ENCODE measurements at regions not wholly inside any gene's neighbourhood (a gene's known extent, or its start where the extent isn't known, plus 50 kb on each side); places are given as distances from the start of the nearest gene placed in this dataset.

GRCh38 chr6:9405369-9405768 lies 970.0 kb upstream of the SLC35B3 start:
- H3K4me1 ChIP-seq (ENCODE audit: control insufficient read depth, insufficient read depth, low read length): peaks cover 6% of the 10 kb centered on the region
- no peaks in the 10 kb centered on the region for H3K36me3 ChIP-seq (ENCODE audit: control insufficient read depth, insufficient read depth, low read length, severe bottlenecking)
- no peak overlapping the region for H3K9ac ChIP-seq (ENCODE audit: low read length)
- no peak overlapping the region for H3K4me3 ChIP-seq (ENCODE audit: low read length)
- no peaks in the 10 kb centered on the region for H3K27me3 ChIP-seq (replicated peaks; ENCODE audit: control insufficient read depth, insufficient read depth, low read length)
- H3K9me3 ChIP-seq (ENCODE audit: control insufficient read depth, low read length): no peaks in the 10 kb centered on the region
- DNase-seq (ENCODE audit: low read depth): peak; percentile 35

- H3K4me1 ChIP-seq (ENCODE audit: control insufficient read depth, insufficient read depth, low read length): peaks cover 6% of the 10 kb centered on the region
Observed at GRCh38 chr6:9404351-9405146, 969.2 kb upstream of the SLC35B3 start.

DNA sequence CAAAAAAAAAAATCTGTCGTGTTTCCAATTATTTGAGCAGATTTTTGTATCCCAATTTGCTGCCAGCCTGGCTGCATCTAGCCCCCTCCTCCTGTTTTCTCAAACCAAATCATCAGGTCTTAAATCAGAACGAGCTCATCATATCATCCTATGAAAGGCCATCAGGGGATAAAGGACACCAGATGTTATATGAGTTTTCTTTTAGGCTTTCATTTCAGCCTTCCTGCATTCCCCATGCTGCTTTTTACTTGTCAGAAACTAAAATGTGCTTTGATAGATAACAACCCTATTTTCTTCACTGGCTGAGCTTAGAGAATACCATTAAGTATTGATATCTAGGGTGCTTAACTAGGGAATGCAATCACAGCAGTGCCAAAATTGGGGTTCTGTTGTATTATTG lies 968.4 kb upstream of the SLC35B3 start:
- DNase-seq (ENCODE audit: low read depth): no peak
- Histone ChIP-seq H3K4me3 (ENCODE audit: low read length) (no peak overlapping the region), H3K27me3 (replicated peaks; ENCODE audit: control insufficient read depth, insufficient read depth, low read length) (no peaks in the 10 kb centered on the region), H3K36me3 (ENCODE audit: control insufficient read depth, insufficient read depth, low read length, severe bottlenecking) (no peaks in the 10 kb centered on the region), H3K9me3 (ENCODE audit: control insufficient read depth, low read length) (no peaks in the 10 kb centered on the region), H3K9ac (ENCODE audit: low read length) (no peak overlapping the region), H3K4me1 (ENCODE audit: control insufficient read depth, insufficient read depth, low read length) (peaks cover 6% of the 10 kb centered on the region)

More at GRCh38 chr6:9404351-9405146, 969.2 kb upstream of the SLC35B3 start:
- H3K9ac ChIP-seq (ENCODE audit: low read length): no peak overlapping the region
- H3K36me3 ChIP-seq (ENCODE audit: control insufficient read depth, insufficient read depth, low read length, severe bottlenecking): no peaks in the 10 kb centered on the region
- H3K9me3 ChIP-seq (ENCODE audit: control insufficient read depth, low read length): no peaks in the 10 kb centered on the region
- peak; percentile 4 for DNase-seq (ENCODE audit: low read depth)
- H3K27me3 ChIP-seq (replicated peaks; ENCODE audit: control insufficient read depth, insufficient read depth, low read length): no peaks in the 10 kb centered on the region
- no peak overlapping the region for H3K4me3 ChIP-seq (ENCODE audit: low read length)

GRCh38 chr6:9401960-9402359 lies 966.6 kb upstream of the SLC35B3 start:
- Histone ChIP-seq H3K27me3 (replicated peaks; ENCODE audit: control insufficient read depth, insufficient read depth, low read length) (no peaks in the 10 kb centered on the region), H3K4me3 (ENCODE audit: low read length) (no peak overlapping the region), H3K4me1 (ENCODE audit: control insufficient read depth, insufficient read depth, low read length) (peaks cover 6% of the 10 kb centered on the region), H3K9ac (ENCODE audit: low read length) (no peak overlapping the region), H3K36me3 (ENCODE audit: control insufficient read depth, insufficient read depth, low read length, severe bottlenecking) (no peaks in the 10 kb centered on the region), H3K9me3 (ENCODE audit: control insufficient read depth, low read length) (no peaks in the 10 kb centered on the region)
- DNase-seq (ENCODE audit: low read depth): peak; percentile 30

DNA sequence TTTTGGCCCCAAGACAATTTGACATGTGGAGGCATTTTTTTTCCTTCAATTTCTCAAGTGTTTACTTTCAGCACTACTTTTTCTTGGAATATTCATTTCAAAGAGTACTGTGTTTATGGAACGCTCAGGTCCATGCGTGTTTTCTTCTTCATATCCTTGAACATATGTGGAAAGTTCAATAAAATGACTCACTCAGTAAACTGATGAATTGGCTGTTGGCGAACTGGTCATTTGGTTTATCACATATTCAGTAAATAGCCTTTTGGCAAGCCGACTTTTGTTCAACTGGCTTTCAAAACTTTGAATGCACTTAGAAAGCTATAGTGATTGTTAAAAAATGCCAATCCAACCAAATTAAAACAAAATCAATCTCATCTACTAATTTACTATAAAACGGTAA lies 964.6 kb upstream of the SLC35B3 start:
- DNase-seq (ENCODE audit: low read depth): no peak
- no peaks in the 10 kb centered on the region for H3K27me3 ChIP-seq (replicated peaks; ENCODE audit: control insufficient read depth, insufficient read depth, low read length)
- no peak overlapping the region for H3K9ac ChIP-seq (ENCODE audit: low read length)
- no peaks in the 10 kb centered on the region for H3K9me3 ChIP-seq (ENCODE audit: control insufficient read depth, low read length)
- H3K4me1 ChIP-seq (ENCODE audit: control insufficient read depth, insufficient read depth, low read length): peaks cover 6% of the 10 kb centered on the region
- H3K36me3 ChIP-seq (ENCODE audit: control insufficient read depth, insufficient read depth, low read length, severe bottlenecking): no peaks in the 10 kb centered on the region
- H3K4me3 ChIP-seq (ENCODE audit: low read length): no peak overlapping the region

DNA sequence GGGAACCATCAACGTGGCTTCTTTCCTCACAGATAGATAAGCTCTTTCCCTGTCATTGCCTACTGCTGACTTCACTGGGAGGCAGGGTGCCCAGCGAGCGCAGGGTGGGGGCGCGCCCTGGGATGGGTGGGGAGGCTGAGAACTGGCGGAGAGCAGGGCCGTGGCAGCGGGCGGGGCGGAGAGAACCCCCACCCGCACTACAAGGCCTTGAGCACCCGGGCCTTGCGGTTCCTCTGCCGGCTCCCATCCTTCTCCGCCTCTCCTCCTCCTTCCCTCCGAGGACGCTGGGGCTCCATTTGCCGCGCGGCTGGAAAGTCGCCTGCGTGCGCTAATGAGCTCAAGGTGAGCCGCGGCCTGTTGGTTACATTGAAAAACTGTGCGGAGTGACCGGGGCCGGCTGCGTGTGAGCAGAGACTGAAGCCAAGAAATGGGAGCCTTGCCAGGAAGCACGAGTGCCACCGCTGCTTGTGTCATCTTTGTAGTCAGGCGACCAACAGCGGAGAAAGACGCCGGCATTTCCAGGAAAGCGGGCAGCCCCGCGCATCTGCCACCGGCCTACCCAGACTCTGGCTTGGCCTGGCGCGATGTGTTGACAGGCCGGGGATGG lies 963.5 kb upstream of the SLC35B3 start:
- DNase-seq (ENCODE audit: low read depth): no peak
- Histone ChIP-seq H3K9me3 (ENCODE audit: control insufficient read depth, low read length) (no peaks in the 10 kb centered on the region), H3K27me3 (replicated peaks; ENCODE audit: control insufficient read depth, insufficient read depth, low read length) (no peaks in the 10 kb centered on the region), H3K4me3 (ENCODE audit: low read length) (no peak overlapping the region), H3K4me1 (ENCODE audit: control insufficient read depth, insufficient read depth, low read length) (no peaks in the 10 kb centered on the region), H3K36me3 (ENCODE audit: control insufficient read depth, insufficient read depth, low read length, severe bottlenecking) (no peaks in the 10 kb centered on the region), H3K9ac (ENCODE audit: low read length) (no peak overlapping the region)

DNA sequence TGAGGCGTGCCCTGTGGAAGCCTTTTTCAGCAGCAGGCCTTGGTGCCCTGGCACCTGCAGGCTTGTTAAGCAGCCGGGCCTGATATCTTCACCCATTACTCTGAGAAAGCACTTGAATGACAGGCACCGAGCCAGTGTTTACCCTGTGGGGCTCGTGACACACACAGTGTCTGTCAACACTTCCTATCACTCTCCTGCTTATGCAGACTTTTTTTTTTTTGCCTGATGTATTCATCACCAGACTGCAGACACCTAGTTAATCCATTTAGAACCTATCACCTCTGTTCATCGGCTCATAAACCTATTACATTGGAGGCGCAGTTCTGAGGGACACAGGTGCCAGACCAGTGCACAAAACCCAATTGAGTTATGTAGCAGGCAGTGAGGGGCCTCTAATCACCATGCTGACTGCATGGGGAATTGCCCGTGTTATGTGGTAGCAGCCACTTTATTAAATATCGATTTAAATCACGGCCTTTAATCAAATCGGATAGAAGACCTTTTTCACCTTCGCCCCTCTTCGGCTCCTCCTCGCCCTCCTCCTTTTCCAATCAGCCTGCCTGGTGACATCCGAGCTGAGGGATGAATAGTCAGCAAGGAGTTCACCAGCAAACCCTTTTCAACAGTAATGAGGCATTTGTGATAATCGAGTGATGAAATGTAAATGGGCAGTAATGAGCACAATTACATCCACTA lies 962.9 kb upstream of the SLC35B3 start:
- no peak overlapping the region for H3K9ac ChIP-seq (ENCODE audit: low read length)
- no peak for DNase-seq (ENCODE audit: low read depth)

GRCh38 chr6:9388596-9388995 lies 953.3 kb upstream of the SLC35B3 start:
- H3K9ac ChIP-seq (ENCODE audit: low read length): no peak overlapping the region
- H3K4me3 ChIP-seq (ENCODE audit: low read length): no peak overlapping the region
- no peaks in the 10 kb centered on the region for H3K36me3 ChIP-seq (ENCODE audit: control insufficient read depth, insufficient read depth, low read length, severe bottlenecking)
- H3K9me3 ChIP-seq (ENCODE audit: control insufficient read depth, low read length): no peaks in the 10 kb centered on the region
- H3K4me1 ChIP-seq (ENCODE audit: control insufficient read depth, insufficient read depth, low read length): no peaks in the 10 kb centered on the region
- DNase-seq (ENCODE audit: low read depth): no peak
- H3K27me3 ChIP-seq (replicated peaks; ENCODE audit: control insufficient read depth, insufficient read depth, low read length): no peaks in the 10 kb centered on the region

More for the DNA sequence above, 962.9 kb upstream of the SLC35B3 start:
- H3K9me3 ChIP-seq (ENCODE audit: control insufficient read depth, low read length): no peaks in the 10 kb centered on the region
- no peaks in the 10 kb centered on the region for H3K4me1 ChIP-seq (ENCODE audit: control insufficient read depth, insufficient read depth, low read length)
- H3K4me3 ChIP-seq (ENCODE audit: low read length): no peak overlapping the region
- H3K36me3 ChIP-seq (ENCODE audit: control insufficient read depth, insufficient read depth, low read length, severe bottlenecking): no peaks in the 10 kb centered on the region
- H3K27me3 ChIP-seq (replicated peaks; ENCODE audit: control insufficient read depth, insufficient read depth, low read length): no peaks in the 10 kb centered on the region

- H3K4me1 ChIP-seq (ENCODE audit: control insufficient read depth, insufficient read depth, low read length): no peaks in the 10 kb centered on the region
- H3K9ac ChIP-seq (ENCODE audit: low read length): no peak overlapping the region
- no peak for DNase-seq (ENCODE audit: low read depth)
- no peaks in the 10 kb centered on the region for H3K36me3 ChIP-seq (ENCODE audit: control insufficient read depth, insufficient read depth, low read length, severe bottlenecking)
- H3K4me3 ChIP-seq (ENCODE audit: low read length): no peak overlapping the region
- H3K9me3 ChIP-seq (ENCODE audit: control insufficient read depth, low read length): peaks cover 7% of the 10 kb centered on the region
- no peaks in the 10 kb centered on the region for H3K27me3 ChIP-seq (replicated peaks; ENCODE audit: control insufficient read depth, insufficient read depth, low read length)
Observed at GRCh38 chr6:9380568-9380967, 945.2 kb upstream of the SLC35B3 start.

DNA sequence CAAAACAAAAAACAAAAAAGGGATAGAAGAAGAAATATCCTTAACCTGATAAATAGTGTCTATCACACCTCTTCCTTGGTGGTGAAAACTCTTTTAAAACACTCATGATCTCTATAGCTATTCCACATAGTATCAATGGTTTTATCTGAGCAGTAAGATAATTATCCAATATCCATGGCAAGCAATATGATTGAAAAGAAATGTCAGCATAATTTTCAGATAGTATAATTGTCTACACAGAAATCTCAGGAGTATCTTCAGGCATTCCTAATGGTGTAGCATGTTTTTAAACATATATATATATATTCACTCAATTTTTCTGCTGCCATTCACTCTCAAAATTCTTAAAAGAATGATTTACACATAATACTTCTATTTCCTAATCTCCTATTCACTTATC lies 938.0 kb upstream of the SLC35B3 start:
- DNase-seq (ENCODE audit: low read depth): no peak
- H3K36me3 ChIP-seq (ENCODE audit: control insufficient read depth, insufficient read depth, low read length, severe bottlenecking): no peaks in the 10 kb centered on the region
- no peaks in the 10 kb centered on the region for H3K27me3 ChIP-seq (replicated peaks; ENCODE audit: control insufficient read depth, insufficient read depth, low read length)
- no peaks in the 10 kb centered on the region for H3K9me3 ChIP-seq (ENCODE audit: control insufficient read depth, low read length)
- H3K4me3 ChIP-seq (ENCODE audit: low read length): no peak overlapping the region
- no peak overlapping the region for H3K9ac ChIP-seq (ENCODE audit: low read length)
- no peaks in the 10 kb centered on the region for H3K4me1 ChIP-seq (ENCODE audit: control insufficient read depth, insufficient read depth, low read length)

GRCh38 chr6:9370480-9370879 lies 935.1 kb upstream of the SLC35B3 start:
- no peaks in the 10 kb centered on the region for H3K4me1 ChIP-seq (ENCODE audit: control insufficient read depth, insufficient read depth, low read length)

More at GRCh38 chr6:9370480-9370879, 935.1 kb upstream of the SLC35B3 start:
- Histone ChIP-seq H3K9ac (ENCODE audit: low read length) (no peak overlapping the region), H3K4me3 (ENCODE audit: low read length) (no peak overlapping the region), H3K27me3 (replicated peaks; ENCODE audit: control insufficient read depth, insufficient read depth, low read length) (no peaks in the 10 kb centered on the region), H3K36me3 (ENCODE audit: control insufficient read depth, insufficient read depth, low read length, severe bottlenecking) (no peaks in the 10 kb centered on the region), H3K9me3 (ENCODE audit: control insufficient read depth, low read length) (no peaks in the 10 kb centered on the region)
- no peak for DNase-seq (ENCODE audit: low read depth)
